Bone marrow (tissue), 2 donors: ENCODE measurements at regions not wholly inside any gene's neighbourhood (a gene's known extent, or its start where the extent isn't known, plus 50 kb on each side); places are given as distances from the start of the nearest gene placed in this dataset.

ENCODE experiments used
- DNase-seq, 2 donors: peaks; one replicate each; lab custom pipeline; 2025; lab: John Stamatoyannopoulos, UW

GRCh38 chr3:82287562-82287961 lies 526.1 kb upstream of the GBE1 start:
- no peak for DNase-seq

GRCh38 chr3:82281205-82281604 lies 519.8 kb upstream of the GBE1 start:
- no peak for DNase-seq

GRCh38 chr3:82276992-82277391 lies 515.5 kb upstream of the GBE1 start:
- DNase-seq = no peak

- no peak for DNase-seq
Measured at GRCh38 chr3:82274897-82275296, 513.5 kb upstream of the GBE1 start.

GRCh38 chr3:82265747-82266146 lies 504.3 kb upstream of the GBE1 start:
- DNase-seq = no peak

- DNase-seq = no peak
Measured at GRCh38 chr3:82262193-82262592, 500.7 kb upstream of the GBE1 start.

GRCh38 chr3:82261637-82262036 lies 500.2 kb upstream of the GBE1 start:
- DNase-seq = no peak

- no peak for DNase-seq
Measured at GRCh38 chr3:82261013-82261412, 499.6 kb upstream of the GBE1 start.

GRCh38 chr3:82259994-82260393 lies 498.5 kb upstream of the GBE1 start:
- no peak for DNase-seq

GRCh38 chr3:82240322-82240721 lies 478.9 kb upstream of the GBE1 start:
- DNase-seq = no peak

- DNase-seq = no peak
Measured at GRCh38 chr3:82236257-82236656, 474.8 kb upstream of the GBE1 start.

- no peak for DNase-seq
Measured at GRCh38 chr3:82229397-82229796, 468.0 kb upstream of the GBE1 start.

GRCh38 chr3:82224661-82225060 lies 463.2 kb upstream of the GBE1 start:
- no peak for DNase-seq

- DNase-seq = no peak
Measured at GRCh38 chr3:82222401-82222800, 461.0 kb upstream of the GBE1 start.

GRCh38 chr3:82217571-82217970 lies 456.1 kb upstream of the GBE1 start:
- DNase-seq = no peak

GRCh38 chr3:82208002-82208710 lies 446.7 kb upstream of the GBE1 start:
- DNase-seq = no peak

- DNase-seq = no peak
Measured at GRCh38 chr3:82202269-82202668, 440.8 kb upstream of the GBE1 start.

GRCh38 chr3:82201316-82201715 lies 439.9 kb upstream of the GBE1 start:
- no peak for DNase-seq

- no peak for DNase-seq
Measured at GRCh38 chr3:82198009-82198408, 436.6 kb upstream of the GBE1 start.

- DNase-seq = no peak
Measured at GRCh38 chr3:82196645-82197044, 435.2 kb upstream of the GBE1 start.

GRCh38 chr3:82194870-82195269 lies 433.4 kb upstream of the GBE1 start:
- DNase-seq = no peak

GRCh38 chr3:82186017-82186416 lies 424.6 kb upstream of the GBE1 start:
- DNase-seq = no peak

GRCh38 chr3:82179291-82179690 lies 417.8 kb upstream of the GBE1 start:
- DNase-seq = no peak

- DNase-seq = no peak
Measured at GRCh38 chr3:82178291-82178690, 416.8 kb upstream of the GBE1 start.
